ENCODE measurements at regions not wholly inside any gene's neighbourhood (a gene's known extent, or its start where the extent isn't known, plus 50 kb on each side); places are given as distances from the start of the nearest gene placed in this dataset.

DNA sequence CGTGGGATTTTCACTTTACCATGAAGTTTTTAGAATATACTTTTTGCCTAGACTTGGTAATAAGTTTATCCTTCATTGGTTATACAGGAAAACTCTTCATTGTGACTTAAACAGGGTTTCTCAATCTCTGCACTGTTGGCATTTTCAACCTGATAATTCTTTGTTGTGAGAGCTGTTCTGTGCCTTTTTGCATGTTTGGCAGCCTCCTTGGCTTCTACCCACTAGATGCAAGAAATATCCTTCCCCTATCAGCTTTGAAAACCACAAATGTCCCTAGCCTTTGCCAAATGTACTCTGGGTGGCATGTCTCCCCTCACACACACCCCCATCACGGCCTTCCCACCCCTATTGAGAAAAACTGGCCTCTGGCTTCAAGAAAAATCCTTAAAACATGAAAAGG is 180.9 kb downstream of the ESM1 start:
- CTCF ChIA-PET, result no interaction called here
- intact Hi-C loops (cut with micrococcal nuclease), result no loop called here
- BruUV-seq (replicated peaks), result no TSS peak

More for the DNA sequence above, 180.9 kb downstream of the ESM1 start:
- H3K27ac ChIP-seq (ENCODE audit: low read depth, low read length), result no peak overlapping the region
- no peaks in the 10 kb centered on the region for H3K79me2 ChIP-seq (ENCODE audit: insufficient read depth, low read length)
- no peaks in the 10 kb centered on the region for H3K36me3 ChIP-seq (ENCODE audit: control insufficient read depth in 1 of 2, insufficient read depth in 2 of 2, low read length in 2 of 2)
- ChIA-PET POLR2A (no interaction called here), RAD21 (ENCODE audit: low non-redundant PET in 1 of 2, low total read pairs in 2 of 2, uncharacterized antibody in 2 of 2, unreplicated experiment in 2 of 2) (no interaction called here)
- no peak overlapping the region for H3K9ac ChIP-seq (ENCODE audit: low read length)
- H3K4me2 ChIP-seq (ENCODE audit: low read length), result no peak overlapping the region
- no peaks in the 10 kb centered on the region for H4K20me1 ChIP-seq (ENCODE audit: insufficient read depth)
- H2AFZ ChIP-seq (ENCODE audit: low read depth, low read length, poor library complexity, severe bottlenecking), result no peak overlapping the region
- no peaks in the 10 kb centered on the region for H3K27me3 ChIP-seq (ENCODE audit: insufficient read depth, low read length)
- no peaks in the 10 kb centered on the region for H3K9me2 ChIP-seq (ENCODE audit: insufficient read depth)
- H3K4me3 ChIP-seq (replicated peaks in 1 of 2; ENCODE audit: low read depth in 1 of 2, low read length in 2 of 2), result no peak overlapping the region
- ATAC-seq (no peak), DNase-seq (ENCODE audit: low read depth, low spot score) (no peak)
- H3K4me1 ChIP-seq (ENCODE audit: control insufficient read depth in 1 of 2, insufficient read depth in 2 of 2, low read length in 2 of 2), result peaks cover 0 to 8% of the 10 kb centered on the region in 2 experiments; a peak in 2 of 4 replicates
- H3K9me3 ChIP-seq (ENCODE audit: control insufficient read depth in 1 of 2, insufficient read depth in 1 of 2, low read depth in 1 of 2, low read length in 2 of 2), result no peaks in the 10 kb centered on the region
- TF ChIP-seq TCF7L2 (IDR thresholded peaks at IDR 0.05; ENCODE audit: borderline replicate concordance, extremely low read depth, insufficient read depth, insufficient read length), result no peak
- no peak for TF ChIP-seq CTCF (IDR thresholded peaks at IDR 0.05 in 2 of 3, conservative IDR thresholded peaks at IDR 0.05 in 1 of 3; ENCODE audit: borderline replicate concordance in 1 of 3, insufficient read depth in 1 of 3, low read depth in 2 of 3, low read length in 2 of 3)
- no peak for TF ChIP-seq SIN3A (IDR thresholded peaks at IDR 0.05; ENCODE audit: low read depth)
- TF ChIP-seq JUND (IDR thresholded peaks at IDR 0.05), result no peak
- TF ChIP-seq ELF1 (IDR thresholded peaks at IDR 0.05; ENCODE audit: borderline replicate concordance, low read depth), result no peak
- TF ChIP-seq RAD21 (IDR thresholded peaks at IDR 0.05; ENCODE audit: low read depth), result no peak
- TF ChIP-seq EGR1 (IDR thresholded peaks at IDR 0.05; ENCODE audit: low read depth), result no peak
- no peak for TF ChIP-seq ATF3 (IDR thresholded peaks at IDR 0.05)
- no peak for TF ChIP-seq REST (IDR thresholded peaks at IDR 0.05; ENCODE audit: low read depth)
- no peak for TF ChIP-seq YY1 (IDR thresholded peaks at IDR 0.05; ENCODE audit: extremely low read depth, insufficient replicate concordance, low read depth, low read length)
- TF ChIP-seq POLR2A (IDR thresholded peaks at IDR 0.05; ENCODE audit: borderline replicate concordance, extremely low read depth, insufficient read depth, insufficient read length), result no peak
- no peak for TF ChIP-seq ZBTB33 (IDR thresholded peaks at IDR 0.05; ENCODE audit: extremely low read depth, insufficient replicate concordance, low read length)
- TF ChIP-seq, protein P1, sequence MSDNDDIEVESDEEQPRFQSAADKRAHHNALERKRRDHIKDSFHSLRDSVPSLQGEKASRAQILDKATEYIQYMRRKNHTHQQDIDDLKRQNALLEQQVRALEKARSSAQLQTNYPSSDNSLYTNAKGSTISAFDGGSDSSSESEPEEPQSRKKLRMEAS (IDR thresholded peaks at IDR 0.05), result no peak
- no peak for TF ChIP-seq POLR2AphosphoS5 (IDR thresholded peaks at IDR 0.05; ENCODE audit: low read depth, low read length)
- no peak for TF ChIP-seq FOSL1 (IDR thresholded peaks at IDR 0.05; ENCODE audit: low read depth)

All from HCT116 (cell line).